HFFc6 (cell line): ENCODE measurements at regions not wholly inside any gene's neighbourhood (a gene's known extent, or its start where the extent isn't known, plus 50 kb on each side); places are given as distances from the start of the nearest gene placed in this dataset.
A peak's percentile ranks its signal among the peaks of the same experiment; 100 is the strongest.

Source experiments
- DNase-seq: peaks from one replicate; pipeline ENCODE4 v3.0.0-alpha.2; 2018
- H3K27ac Mint-ChIP-seq: 2 replicates; pipeline ENCODE4 v1.8.0; 2020; ENCODE audit warnings: mild to moderate bottlenecking, mixed read lengths
- H3K27me3 Mint-ChIP-seq: 2 replicates; pipeline ENCODE4 v1.8.0; 2021; ENCODE audit warnings: mild to moderate bottlenecking, moderate library complexity, mixed read lengths; ENCODE audit not compliant: insufficient read depth
- H3K36me3 Mint-ChIP-seq: 2 replicates; pipeline ENCODE4 v1.8.0; 2021; ENCODE audit warnings: low read depth, mixed read lengths
- H3K4me1 Mint-ChIP-seq: 2 replicates; pipeline ENCODE4 v1.8.0; 2020; ENCODE audit warnings: low read depth, mixed read lengths
- H3K4me3 Mint-ChIP-seq: 2 replicates; pipeline ENCODE4 v1.8.0; 2020; ENCODE audit warnings: mild to moderate bottlenecking, moderate library complexity, mixed read lengths
- H3K9me3 Mint-ChIP-seq: 2 replicates; pipeline ENCODE4 v1.8.0; 2020; ENCODE audit warnings: mild to moderate bottlenecking, mixed read lengths
- TF ChIP-seq, protein P1 (sequence below): fragments of 200-600 bp; sonication (generic); IDR thresholded peaks from 2 replicates; pipeline ENCODE4 v1.5.0; 2021; ENCODE audit warnings: antibody characterized with exemption, mild to moderate bottlenecking

DNA sequence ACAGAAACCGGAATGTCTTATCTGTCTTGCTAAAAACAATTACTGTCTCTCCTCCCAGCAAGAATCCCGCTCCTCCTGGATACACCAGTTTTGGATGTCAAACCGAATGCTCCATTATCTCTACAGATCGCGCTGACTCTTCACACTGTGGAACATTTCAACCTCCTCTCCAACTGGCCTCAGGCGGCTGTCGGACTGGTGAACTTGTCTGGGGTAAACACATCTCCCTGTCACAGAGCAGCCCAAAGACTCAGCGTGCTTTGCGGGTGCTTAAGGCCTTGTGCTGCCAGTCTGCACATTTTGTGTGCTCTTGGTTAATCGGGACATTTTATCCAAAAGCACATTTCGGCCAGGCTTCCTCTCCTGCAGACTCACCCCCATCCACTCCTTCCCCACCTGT is 173.1 kb downstream of the ICOS start:
- H3K4me1 Mint-ChIP-seq = peaks cover 19% of the 10 kb centered on the region
- TF ChIP-seq, protein P1, sequence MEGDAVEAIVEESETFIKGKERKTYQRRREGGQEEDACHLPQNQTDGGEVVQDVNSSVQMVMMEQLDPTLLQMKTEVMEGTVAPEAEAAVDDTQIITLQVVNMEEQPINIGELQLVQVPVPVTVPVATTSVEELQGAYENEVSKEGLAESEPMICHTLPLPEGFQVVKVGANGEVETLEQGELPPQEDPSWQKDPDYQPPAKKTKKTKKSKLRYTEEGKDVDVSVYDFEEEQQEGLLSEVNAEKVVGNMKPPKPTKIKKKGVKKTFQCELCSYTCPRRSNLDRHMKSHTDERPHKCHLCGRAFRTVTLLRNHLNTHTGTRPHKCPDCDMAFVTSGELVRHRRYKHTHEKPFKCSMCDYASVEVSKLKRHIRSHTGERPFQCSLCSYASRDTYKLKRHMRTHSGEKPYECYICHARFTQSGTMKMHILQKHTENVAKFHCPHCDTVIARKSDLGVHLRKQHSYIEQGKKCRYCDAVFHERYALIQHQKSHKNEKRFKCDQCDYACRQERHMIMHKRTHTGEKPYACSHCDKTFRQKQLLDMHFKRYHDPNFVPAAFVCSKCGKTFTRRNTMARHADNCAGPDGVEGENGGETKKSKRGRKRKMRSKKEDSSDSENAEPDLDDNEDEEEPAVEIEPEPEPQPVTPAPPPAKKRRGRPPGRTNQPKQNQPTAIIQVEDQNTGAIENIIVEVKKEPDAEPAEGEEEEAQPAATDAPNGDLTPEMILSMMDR = no peak
- DNase-seq = no peak

GRCh38 chr2:204110338-204110741 is 173.8 kb downstream of the ICOS start:
- peaks cover 25% of the 10 kb centered on the region for H3K27me3 Mint-ChIP-seq
- TF ChIP-seq, protein P1 = no peak
- no peaks in the 10 kb centered on the region for H3K9me3 Mint-ChIP-seq
- H3K36me3 Mint-ChIP-seq = no peaks in the 10 kb centered on the region
- peaks cover 19% of the 10 kb centered on the region for H3K4me1 Mint-ChIP-seq
- H3K4me3 Mint-ChIP-seq = no peak overlapping the region; the same call in 1 of the 2 replicates
- no peak for DNase-seq
- no peak overlapping the region for H3K27ac Mint-ChIP-seq

More for the DNA sequence above, 173.1 kb downstream of the ICOS start:
- no peaks in the 10 kb centered on the region for H3K36me3 Mint-ChIP-seq
- peaks cover 25% of the 10 kb centered on the region for H3K27me3 Mint-ChIP-seq
- H3K9me3 Mint-ChIP-seq = no peaks in the 10 kb centered on the region
- no peak overlapping the region for H3K27ac Mint-ChIP-seq
- H3K4me3 Mint-ChIP-seq = no peak overlapping the region

GRCh38 chr2:204110751-204111516 is 174.4 kb downstream of the ICOS start:
- peak; percentile 6 for DNase-seq
- Mint-ChIP-seq H3K9me3 (no peaks in the 10 kb centered on the region), H3K36me3 (no peaks in the 10 kb centered on the region), H3K4me1 (peaks cover 19% of the 10 kb centered on the region), H3K27me3 (peaks cover 25% of the 10 kb centered on the region), H3K4me3 (no peak overlapping the region), H3K27ac (no peak overlapping the region)
- TF ChIP-seq, protein P1 = no peak

- Mint-ChIP-seq H3K4me1 (peaks cover 19% of the 10 kb centered on the region), H3K27me3 (peaks cover 23% of the 10 kb centered on the region), H3K9me3 (no peaks in the 10 kb centered on the region), H3K4me3 (no peak overlapping the region), H3K36me3 (no peaks in the 10 kb centered on the region), H3K27ac (no peak overlapping the region)
- DNase-seq = no peak
- TF ChIP-seq, protein P1 = no peak
These were observed 175.7 kb downstream of the ICOS start for GRCh38 chr2:204112084-204112770.

DNA sequence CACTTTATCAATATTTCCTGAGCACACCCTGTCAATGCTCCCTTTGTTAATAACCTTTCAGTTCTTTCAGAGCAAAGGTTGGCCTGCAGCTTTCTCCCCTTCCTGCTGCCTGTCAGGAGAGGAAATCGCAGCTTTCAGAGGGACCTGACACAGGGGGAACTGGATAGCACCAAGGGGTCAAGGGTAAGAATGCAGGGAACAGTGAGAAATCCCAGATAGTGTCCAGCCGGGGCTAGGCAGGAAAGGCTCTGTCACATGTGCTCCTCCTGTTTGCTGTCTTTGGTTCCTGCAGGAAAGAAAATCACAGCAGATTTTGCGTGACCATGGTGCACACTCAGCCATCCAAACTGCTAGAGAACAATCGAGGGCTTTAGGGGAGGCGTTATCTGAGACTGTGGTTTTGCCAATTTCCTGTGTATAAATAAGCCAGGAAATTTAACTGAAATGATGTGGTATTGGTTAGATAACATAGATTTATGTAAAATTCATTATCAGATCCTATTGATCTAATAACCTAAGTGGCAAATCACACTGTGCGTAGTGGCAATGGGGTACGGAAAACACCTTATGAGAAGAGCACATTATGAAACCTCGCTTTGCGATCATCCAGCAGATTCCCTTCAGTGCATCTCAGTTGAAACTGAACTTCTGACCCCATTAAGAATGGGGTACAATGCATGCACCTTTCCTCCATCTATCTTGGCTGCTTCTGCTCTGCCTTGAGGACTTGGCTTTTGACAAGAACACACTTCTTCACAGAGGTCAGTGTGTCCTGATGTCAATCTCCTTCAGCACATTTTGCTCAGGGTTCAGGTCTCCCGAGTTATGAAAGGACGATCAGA is 178.0 kb downstream of the ICOS start:
- H3K27me3 Mint-ChIP-seq = peaks cover 16% of the 10 kb centered on the region
- H3K27ac Mint-ChIP-seq = no peak overlapping the region
- no peak for DNase-seq
- no peak overlapping the region for H3K4me3 Mint-ChIP-seq
- peaks cover 18% of the 10 kb centered on the region for H3K4me1 Mint-ChIP-seq
- no peaks in the 10 kb centered on the region for H3K9me3 Mint-ChIP-seq
- TF ChIP-seq, protein P1 = no peak
- H3K36me3 Mint-ChIP-seq = no peaks in the 10 kb centered on the region
